ENCODE measurements at regions not wholly inside any gene's neighbourhood (a gene's known extent, or its start where the extent isn't known, plus 50 kb on each side); places are given as distances from the start of the nearest gene placed in this dataset.
"Not testable (repeated sequence)": the region's sequence is repeated elsewhere in the genome, so short reads cannot be mapped to it uniquely, and the experiment has no call there.

DNA sequence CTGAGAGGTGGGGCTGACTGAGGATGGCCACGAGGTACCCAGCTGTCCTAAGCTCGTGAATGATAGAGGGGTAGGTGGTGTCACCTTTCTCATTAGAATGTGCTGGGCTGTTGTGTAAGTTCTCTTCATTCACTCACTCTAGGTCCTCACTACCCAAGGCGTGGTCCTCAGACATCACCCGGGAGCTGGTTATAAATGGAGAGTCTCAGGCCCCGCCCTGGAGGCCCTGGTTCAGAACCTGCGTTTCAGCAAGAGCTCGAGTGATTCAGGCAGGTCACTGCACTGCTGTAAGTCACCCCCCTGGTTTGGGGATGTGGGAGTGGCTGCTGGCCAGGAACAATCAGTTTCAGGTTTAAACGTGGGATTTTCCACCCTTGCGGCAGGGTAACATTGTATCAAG lies 139.8 kb downstream of the FOXL1 start:
- no peak for DNase-seq

DNA sequence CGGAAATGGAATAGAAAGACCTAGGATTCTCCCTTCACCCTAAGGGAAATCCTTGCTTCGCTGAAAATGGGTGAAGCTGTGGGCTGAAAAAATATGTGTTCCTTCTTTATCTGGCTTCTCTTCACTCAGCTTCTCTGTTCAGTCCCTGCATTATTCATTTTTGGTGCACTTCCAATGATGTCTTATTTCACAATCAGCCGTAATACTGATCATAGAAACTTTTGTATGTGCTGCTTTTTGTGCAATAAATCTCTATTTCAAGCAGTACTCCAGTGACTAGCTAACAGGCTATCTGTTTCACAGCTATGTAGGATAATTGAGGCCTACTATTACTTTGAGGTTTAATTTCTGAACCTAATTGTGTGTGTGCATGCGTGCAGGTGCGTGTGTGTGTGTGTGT lies 144.6 kb downstream of the FOXL1 start:
- DNase-seq, result no peak

DNA sequence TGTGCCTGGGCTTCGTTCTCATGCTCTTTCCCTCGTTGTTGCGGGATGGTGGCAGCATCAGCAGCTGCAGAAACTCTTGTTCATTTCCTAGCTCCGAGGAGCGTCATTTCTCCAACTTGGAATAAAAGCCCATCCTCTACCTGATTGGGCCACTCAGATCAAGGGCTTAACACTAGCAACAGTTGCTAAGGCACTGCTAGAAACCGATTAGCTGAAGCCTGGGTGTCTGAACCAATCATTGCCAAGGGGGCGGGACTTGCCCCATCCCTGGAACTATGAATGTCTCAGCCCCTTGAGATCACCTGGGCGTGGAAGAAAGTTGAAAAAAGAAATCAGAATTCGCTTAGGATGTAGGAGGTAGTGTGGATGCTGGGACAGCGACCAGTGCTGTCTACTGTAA lies 145.3 kb downstream of the FOXL1 start:
- no peak for DNase-seq

DNA sequence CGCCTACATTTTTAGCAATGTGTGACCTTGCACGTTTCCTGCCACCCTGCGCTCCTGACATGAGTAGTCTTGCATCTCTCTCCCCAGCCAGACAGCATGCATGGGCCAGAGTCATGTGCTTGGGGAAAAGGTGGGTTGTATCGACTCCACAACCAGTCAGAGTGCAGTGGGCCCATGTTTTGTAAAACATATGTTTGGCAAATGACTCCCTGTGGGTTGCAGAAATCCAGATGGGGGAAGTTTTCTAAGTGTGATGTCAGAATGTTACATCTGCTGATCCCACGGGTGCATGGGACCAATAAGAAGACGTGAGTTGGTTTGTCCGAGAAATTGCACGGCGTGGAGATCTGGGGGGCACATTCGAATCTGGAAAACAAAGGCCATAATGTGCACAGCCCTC lies 147.1 kb downstream of the FOXL1 start:
- no peak for DNase-seq

DNA sequence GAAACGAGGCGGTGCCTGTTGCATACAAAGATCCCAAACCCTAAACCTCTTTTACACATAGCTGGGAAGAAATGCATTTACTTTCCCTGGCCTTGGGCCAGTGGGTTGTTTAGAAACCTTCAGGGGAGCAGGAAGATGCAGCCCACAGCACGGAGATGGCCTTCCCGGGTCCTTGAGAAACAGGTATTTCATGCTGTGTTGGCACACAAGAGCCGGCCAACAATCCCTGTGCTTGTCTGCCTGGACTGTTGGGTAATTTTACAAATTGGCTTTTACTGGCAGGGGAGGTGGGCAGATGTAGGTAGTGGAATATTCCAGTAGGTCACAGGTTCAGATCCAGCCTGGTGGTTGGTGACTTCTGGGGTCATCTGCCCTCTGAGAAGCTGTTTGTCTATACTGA lies 148.0 kb downstream of the FOXL1 start:
- no peak for DNase-seq

DNA sequence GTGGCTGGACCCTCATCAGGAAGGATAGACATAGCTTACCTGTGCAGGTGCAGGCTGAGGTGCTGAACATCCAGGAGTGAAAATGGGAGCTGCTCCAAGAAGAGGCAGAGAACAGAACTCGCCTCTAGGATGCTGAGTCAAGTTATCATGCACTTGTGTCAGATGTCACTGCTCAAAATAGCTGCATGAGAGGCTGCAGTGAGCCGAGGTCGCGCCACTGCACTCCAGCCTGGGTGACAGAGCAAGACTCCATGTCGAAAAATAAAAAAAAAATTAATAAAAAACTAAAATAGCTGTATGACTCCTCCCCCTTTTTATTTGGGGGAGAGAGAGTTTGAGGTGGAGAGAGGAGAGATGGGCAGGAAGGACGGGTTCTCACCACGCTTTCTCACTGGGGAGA lies 148.8 kb downstream of the FOXL1 start:
- DNase-seq, result no peak

DNA sequence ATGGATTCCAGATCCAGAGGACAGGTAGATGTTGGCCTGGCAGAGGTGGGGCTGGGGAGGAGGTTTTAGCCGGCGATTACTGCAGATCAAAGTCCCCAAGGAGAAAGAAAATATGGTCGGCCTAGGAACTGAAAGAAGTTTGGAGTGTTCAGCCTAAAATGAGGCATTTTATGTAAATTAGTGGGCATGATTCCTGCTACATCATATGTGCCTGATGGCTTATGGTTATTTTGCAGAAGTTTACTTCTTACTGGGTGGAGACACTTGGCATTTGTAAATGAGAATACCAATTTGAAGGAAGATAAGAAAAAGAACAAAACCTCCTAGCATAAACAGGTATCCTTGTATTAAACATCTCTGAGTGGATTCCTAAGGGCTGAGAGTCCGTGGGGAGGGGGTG lies 149.3 kb downstream of the FOXL1 start:
- no peak for DNase-seq

DNA sequence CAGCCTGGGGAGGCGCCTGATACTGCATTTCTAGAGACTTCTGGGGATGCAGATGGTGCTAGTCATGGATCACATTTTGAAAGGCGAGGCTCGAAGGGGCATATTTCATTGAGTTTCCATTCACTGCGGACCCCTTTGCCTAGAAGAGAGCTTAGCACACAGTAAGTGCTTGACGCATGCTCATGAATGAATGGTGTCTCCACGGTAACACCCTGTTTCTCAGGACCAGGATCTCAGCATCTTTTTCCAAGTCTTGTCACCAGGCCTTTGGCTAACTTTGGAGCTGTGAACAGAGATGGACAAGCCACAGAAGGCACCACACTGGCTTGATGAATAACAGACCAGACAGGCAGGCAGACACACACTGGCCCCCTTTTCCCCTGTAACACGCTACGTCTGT lies 151.3 kb downstream of the FOXL1 start:
- no peak for DNase-seq

DNA sequence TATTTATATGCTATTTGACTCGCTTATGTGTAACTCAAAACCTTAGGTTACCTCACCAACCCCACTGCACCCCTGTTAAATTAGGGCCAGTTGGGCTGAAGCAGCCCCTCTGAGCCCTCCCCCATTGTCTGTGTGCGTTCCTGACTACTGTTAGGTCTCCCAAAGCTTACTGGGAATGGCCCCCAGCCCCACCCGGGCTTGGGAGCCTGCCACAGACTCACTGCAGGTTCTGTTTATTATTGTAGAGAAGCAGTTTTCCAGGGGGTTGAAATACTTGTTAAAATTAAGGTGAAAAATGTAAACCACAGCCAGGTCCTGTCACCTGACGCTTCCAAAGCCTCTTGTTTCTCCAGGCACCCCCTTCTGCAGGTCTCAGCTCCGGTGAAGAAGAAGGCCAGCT lies 151.7 kb downstream of the FOXL1 start:
- DNase-seq, result no peak

DNA sequence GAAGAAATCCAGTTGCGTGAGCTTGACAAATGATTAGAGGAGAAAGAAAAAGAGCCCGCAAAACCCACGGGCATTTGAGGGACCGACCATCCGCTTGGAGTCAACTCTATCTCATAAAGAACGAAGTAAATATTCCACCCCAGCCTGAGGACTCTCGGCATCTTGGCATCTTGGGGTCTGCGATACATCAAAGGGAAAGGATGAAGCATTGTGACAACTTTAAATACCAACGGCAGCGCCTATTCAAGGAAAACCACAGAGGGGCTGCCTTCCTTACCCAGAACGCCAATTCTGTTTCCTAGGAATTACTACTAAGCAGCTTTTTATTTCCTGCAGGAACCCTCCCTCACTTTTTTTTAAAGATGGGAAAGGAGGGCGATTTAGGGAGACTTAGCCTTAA lies 152.2 kb downstream of the FOXL1 start:
- DNase-seq, result no peak

DNA sequence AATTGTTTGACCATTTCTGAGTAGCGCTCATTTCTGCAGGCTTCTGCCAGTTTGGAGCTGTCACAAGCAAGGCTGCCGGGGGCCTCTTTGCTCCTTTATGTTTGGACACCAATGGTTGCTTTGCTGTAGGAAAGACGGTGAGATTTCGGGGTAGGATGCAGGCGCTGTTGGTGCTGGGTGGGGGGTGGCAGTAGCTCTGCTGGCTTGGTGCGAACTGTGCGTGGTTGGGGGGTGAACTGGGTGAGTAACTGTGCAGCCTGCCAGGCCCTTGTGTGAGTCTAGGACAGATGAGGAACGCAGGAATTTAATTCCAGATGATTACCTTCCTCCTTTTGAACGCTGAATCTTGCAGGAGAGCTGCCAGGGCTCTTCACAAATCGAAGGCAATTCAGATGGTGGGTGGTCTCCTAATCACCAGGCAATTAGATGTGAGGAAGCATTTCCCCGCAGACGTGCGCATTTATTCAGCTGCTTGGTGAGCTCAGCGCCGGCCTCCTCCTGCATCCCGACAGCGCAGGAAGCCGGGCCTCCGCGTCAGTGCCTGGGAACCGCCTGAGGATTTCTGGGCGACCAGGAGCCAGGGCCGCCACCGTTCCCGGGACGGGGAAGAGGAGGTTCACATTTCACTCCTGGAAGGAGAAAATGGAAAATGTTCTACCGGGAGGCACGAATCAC lies 154.4 kb downstream of the FOXL1 start:
- DNase-seq, result no peak

DNA sequence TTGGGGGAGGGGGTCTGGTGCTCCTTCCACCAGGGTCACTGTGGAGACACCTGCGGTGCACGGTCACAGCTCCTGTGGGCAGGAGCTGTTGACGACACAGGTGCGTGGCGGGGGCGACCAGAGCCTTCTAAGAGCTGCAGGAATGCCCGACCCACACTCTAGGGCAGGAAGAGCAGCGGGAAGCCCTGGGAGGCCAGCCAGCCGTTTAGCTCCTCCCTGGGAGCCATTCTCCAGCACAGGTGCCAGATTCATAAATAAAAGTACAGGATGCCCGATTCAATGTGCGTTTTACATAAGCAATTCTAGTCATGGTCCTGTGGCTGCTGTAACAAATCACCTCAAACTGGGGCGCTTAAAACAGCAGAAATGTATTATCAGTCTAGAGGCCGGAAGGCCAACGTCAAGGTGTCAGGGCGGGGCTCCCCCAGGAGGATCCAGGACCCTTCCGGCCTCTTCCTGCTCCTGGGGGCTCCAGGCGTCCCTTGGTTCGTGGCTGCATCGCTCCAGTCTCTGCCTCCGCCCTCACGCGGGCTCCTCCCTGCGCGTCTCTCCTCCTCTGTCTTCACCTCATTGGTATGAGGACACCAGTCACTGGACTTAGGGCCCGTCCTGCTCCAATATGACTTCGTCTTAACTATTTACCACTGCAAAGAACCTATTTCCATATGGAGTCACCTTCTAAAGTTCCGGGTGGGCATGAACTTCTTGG lies 155.4 kb downstream of the FOXL1 start:
- DNase-seq, result no peak

DNA sequence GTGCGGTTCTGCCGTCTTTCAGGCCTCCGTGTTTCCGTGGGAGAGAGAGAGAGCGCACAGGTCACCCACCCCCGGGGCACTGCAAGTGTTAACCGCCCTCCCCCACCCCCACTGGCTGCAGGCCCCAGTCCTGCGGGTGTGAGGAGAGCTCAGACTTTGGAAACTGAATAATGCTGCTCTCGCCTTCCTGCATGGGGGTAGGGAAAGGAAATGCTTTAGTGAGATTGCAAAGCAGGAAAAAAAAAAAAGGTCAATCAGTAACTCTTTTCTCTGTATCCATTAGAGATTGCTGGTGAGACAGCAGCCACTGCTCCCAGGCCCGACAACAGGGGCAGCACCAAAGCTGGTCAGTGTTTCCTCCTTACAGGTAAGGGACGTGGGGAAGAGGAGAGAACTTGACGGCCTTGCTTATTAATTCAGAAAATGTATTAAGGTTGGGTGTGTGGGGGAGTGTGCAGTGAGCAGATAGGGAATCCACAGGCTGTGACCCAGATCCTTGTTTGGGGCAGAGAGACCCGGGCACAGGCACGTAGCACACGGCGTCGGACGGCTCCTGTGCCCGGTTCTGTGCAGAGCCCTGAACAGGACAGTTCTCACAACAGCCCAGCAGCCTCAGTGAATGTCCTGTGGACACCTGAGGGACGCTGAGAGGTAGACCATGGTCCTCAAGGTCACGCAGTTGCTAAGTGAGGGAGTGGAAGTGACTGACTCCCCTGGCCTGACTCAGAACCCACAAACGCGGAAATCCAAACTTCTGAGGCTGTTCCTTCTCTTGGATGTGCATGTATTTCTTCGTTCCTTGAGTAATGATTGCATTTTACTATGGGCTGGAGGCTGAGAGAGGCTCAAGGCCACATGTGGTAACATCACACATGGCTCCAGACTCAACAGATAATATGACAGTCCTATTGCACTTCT lies 156.5 kb downstream of the FOXL1 start:
- no peak for DNase-seq

DNA sequence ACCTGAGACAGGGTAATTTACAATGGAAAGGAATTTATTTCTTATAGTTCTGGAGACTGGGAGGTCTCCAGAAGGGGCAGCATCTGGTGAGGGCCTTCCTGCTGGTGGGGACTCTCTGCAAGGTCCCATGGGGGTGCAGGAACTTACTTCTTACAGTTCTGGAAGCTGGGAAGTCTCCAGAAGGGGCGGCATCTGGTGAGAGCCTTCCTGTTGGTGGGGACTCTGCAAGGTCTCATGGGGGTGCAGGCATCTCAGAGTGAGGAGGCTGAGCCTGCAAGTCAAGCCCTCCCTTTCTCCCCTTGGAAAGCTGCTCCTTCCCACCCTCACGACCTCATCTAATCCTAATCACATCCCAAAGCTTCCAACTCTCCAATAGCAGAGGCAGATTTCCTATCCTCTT lies 157.4 kb downstream of the FOXL1 start:
- no peak for DNase-seq

DNA sequence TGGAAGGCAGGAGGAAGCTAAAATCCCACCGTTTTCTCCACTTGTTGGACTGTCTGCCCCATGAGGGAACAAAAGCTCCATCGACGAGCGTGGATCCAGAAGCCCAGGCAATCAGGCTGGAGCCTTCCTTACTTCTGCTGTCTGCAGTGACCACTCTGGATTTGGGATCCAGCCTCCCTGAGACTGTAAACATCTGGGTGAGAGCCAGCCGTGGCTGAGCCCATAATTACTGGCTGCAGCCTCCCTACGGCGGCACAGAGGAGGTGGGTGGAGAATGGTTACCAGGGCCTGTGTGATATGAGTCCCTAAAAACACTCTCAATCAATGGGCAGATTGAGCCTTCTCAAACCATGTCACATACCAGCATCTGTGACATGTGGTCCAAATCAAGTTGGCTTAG lies 158.2 kb downstream of the FOXL1 start:
- no peak for DNase-seq

DNA sequence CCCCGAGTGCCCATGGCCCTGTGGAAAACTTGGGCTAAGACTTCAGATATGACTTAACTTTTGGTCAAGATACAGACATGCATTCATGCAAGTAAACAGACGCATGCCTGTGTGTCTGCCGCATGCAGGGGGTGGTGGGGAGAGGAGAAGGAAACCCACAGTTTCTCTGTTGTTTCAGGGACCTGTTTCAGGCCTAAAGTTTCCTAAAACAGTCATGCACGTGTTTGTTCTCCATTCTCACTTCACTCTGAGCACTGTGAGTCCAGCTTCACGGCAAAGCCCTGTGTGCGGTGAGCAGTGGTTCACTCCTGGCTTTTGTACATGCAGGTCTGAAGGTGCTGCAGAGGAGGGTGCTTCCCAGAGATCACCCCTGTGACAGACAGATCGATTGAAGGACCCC lies 158.7 kb downstream of the FOXL1 start:
- DNase-seq, result no peak

DNA sequence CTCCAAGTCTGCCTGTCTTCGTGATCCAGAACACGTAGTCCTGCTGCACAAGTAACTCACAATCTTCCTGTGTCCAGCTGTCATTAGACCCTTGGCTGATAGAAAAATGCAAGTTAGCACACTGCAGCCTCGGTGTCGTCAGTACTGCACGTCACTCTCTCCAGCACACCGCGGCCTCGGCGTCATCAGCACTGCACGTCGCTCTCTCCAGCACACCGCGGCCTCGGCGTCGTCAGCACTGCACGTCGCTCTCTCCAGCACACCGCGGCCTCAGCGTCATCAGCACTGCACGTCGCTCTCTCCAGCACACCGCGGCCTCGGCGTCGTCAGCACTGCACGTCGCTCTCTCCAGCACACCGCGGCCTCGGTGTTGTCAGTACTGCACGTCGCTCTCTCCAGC lies 160.0 kb downstream of the FOXL1 start:
- not testable (repeated sequence) for DNase-seq

DNA sequence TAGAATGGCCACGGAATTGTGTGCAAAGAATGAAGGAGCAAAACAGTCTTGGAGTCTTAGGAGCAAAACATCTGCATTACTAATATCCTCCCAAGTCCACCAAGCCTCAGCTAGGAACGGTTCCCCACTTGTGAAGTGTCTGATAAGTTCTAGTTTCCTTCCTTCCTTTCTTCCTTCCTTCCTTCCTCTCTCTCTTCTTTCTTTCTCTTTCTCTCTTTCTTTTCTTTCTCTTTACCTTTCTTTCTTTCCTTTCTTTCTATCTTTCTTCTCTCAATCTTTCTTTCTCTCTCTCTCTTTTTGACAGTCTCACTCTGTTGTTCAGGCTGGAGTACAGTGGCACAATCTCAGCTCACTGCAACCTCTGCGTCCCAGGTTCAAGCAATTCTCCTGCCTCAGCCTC lies 160.8 kb downstream of the FOXL1 start:
- no peak for DNase-seq

DNA sequence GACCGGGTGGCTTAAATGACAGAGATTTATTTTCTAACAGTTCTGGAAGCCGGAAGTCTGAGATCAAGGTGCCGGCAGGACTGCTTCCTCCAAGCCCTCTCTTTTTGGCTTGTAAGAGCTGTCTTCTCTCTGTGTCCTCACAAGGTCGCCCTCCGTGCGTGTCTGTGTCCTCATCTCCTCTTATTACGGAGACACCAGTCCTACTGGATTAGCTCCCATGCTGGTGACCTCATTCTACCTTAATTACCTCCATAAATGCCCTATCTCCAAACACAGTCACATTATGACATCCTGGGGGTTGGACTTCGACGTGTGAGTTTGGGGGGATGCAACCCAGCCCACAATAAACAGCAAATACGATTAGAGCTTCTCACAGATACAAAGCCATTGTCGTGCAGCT lies 161.5 kb downstream of the FOXL1 start:
- no peak for DNase-seq

DNA sequence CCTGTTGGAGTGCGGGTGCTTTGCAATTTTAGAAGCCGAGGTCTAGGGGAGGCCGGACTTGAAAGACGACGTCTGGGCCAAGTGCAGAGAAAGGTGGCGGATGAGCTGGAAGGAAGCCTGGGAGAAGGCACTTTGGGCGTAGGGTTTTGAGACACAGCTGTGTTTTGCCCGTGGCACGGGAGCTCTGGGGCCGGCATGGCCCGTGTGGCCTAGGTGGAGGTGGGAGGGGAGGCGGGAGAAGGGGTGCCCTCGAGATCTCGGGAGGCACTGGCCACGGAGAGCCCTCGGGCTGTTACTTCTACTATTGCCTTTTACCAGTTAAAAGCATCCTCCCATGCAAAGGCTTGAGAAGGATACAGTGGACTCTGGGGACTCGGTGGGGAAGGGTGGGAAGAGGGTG lies 161.9 kb downstream of the FOXL1 start:
- no peak for DNase-seq

DNA sequence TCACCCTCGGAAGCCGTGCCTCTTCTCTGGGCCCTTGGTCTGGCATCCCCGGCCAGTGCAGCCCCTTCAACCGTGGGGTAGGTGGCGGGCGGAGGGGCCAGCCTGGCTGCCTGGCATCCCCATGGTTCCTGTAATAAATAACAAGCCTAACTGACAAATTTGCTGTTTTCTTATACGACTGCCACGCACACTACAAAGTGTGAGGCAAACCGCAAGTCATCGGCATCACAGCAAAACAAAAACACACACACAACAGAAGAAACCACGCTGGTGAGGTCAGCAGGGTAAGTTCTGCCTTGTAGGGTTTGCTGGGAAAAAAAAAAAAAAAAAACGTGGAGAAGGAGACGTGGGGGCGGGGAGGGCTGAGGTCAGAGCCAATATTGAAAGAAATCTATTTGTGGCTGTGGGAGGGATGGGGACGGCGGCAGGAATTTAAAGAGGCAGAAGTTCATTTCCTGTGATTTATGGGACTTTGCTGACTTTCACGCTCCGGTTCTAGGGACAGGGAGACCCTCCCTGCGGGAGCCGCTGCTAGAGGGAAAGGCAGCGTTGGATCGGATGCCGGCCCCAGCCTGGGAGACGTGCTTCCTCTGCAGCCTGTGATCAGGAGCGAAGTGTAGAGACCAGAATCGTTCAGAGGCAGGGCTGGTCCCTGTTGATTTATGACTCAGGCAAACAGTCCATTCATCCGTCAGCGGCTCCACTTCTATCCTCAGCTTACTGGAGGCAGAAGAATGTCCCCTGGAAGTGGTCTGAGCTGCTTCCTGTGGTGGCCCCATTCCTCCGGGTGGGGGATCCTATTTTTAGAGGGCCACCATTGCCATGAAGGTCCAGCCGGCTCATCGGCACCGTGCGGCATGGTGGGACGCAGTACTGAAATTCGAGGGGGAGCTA lies 162.8 kb downstream of the FOXL1 start:
- DNase-seq, result no peak

DNA sequence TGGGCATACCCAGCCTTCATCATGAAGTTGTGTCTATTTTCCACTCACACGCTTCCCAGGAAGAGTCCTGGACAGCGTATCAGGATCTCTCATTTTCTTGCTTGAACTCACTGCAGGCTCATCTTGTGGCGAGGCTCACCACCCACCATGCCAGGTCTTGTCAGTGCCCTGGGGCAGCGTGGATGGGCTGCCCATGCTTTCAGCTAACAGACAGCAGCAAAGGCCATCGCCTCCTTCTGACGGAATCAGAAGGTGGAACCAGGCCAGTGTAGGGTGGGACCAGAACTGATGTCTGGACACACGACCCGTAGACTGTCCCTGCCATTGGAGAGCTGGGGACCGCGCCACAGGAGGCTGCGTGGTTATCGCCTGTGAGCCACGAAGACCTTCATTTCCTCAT lies 169.4 kb downstream of the FOXL1 start:
- DNase-seq, result no peak

DNA sequence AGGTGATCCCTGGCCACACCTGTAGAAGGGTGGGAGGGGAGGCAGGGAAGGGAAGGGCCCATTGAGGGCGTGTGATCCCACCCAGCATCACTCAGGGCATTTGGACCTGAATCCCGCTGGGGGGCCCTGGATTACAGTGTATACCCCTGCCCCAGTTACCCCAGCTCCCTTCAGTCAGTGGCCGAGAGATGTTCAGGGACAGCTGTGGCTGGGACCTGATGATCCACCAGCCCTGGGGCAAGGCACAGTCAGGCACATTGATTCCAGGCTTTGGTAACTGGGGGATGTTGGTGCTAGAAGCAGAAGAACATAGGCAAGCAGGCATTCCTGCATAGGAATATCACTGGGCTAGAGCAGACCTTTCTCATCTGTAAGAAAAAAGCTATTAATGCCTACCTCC lies 170.3 kb downstream of the FOXL1 start:
- DNase-seq, result no peak

Data from COR-L47 (cell line).